ENCODE measurements at regions not wholly inside any gene's neighbourhood (a gene's known extent, or its start where the extent isn't known, plus 50 kb on each side); places are given as distances from the start of the nearest gene placed in this dataset.

DNA sequence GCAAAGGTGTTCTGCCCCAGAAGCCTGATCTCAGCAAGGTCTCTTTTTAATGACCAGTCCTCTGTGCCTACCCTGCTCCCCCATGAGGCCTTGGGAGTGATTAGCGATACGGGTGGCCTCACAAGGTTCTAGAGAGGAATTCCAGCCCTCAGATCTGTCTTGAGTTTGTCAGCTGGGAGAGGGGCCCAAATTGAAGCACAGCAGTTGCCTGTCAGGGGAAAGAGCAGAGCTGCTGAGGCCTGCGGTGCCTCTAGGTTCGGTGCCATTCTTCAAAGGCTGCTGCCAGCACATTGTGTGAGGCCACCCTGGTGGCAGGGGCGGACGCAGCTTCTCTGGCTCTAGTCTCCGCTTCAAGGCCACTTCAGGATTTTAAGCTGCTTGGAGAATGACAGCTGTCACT is 85.7 kb upstream of the GRIA1 start:
- no peaks in the 10 kb centered on the region for H3K9me3 ChIP-seq (ENCODE audit: control insufficient read depth in 2 of 2, insufficient read depth in 1 of 2, low read length in 1 of 2)
- no peaks in the 10 kb centered on the region for H3K36me3 ChIP-seq (ENCODE audit: control insufficient read depth in 2 of 2, insufficient read depth in 2 of 2, low read length in 1 of 2)
- H3K27ac ChIP-seq (ENCODE audit: low read depth in 1 of 2, low read length in 1 of 2) = no peak overlapping the region
- no peaks in the 10 kb centered on the region for H3K4me1 ChIP-seq (ENCODE audit: control insufficient read depth in 2 of 2, insufficient read depth in 2 of 2, low read length in 2 of 2)
- DNase-seq (ENCODE audit: low read depth in 6 of 9, low spot score in 9 of 9) = no peak
- H3K4me3 ChIP-seq (ENCODE audit: low read length in 2 of 2) = no peak overlapping the region
- 71% methylated on average over 7 of the region's 7 CpGs for WGBS
- no peaks in the 10 kb centered on the region for H3K27me3 ChIP-seq (ENCODE audit: control insufficient read depth in 2 of 2, insufficient read depth in 1 of 2, low read length in 1 of 2)

DNA sequence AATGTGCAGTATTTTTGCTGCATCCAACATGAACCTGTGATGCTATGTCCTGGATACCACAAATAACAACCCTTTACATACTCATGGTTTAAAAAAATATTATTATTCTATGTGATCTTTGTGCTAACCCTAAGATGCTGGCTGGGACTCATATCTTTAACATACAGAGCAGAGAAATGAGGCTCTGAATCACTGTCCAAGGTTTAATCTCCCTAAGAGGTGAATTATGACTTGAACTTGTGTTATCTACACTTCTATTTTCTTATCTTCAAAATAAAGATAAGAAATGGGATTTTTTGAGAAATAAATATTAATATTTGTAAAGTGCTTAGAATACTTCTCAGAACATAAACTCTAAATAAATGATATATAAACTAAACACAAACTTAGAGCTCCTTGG is 68.8 kb upstream of the GRIA1 start:
- no peak for DNase-seq (ENCODE audit: low read depth in 6 of 9, low spot score in 9 of 9)

DNA sequence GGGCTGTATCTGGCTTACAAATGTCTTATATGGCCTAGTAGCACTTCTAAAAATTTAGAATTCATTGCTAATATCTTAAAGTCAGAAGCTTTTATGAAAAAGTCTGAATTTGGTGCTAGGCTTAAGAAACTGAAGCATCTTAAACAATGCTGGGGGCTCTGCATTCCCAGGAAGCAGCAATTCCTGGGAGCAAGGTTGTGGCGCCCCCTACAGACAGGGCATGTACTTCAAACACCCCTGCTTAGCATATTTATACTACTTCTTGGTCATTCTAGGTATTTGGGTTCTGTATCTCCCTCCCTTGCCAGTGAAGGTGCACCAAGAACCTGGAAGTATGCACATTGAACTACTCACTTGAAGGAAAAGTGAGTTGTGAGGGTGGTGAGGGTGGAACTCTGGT is 64.6 kb upstream of the GRIA1 start:
- Histone ChIP-seq H3K9me3 (ENCODE audit: control insufficient read depth in 2 of 2, insufficient read depth in 1 of 2, low read length in 1 of 2) (no peaks in the 10 kb centered on the region), H3K27ac (ENCODE audit: low read depth in 1 of 2, low read length in 1 of 2) (no peak overlapping the region), H3K36me3 (ENCODE audit: control insufficient read depth in 2 of 2, insufficient read depth in 2 of 2, low read length in 1 of 2) (no peaks in the 10 kb centered on the region), H3K27me3 (ENCODE audit: control insufficient read depth in 2 of 2, insufficient read depth in 1 of 2, low read length in 1 of 2) (no peaks in the 10 kb centered on the region), H3K4me1 (ENCODE audit: control insufficient read depth in 2 of 2, insufficient read depth in 2 of 2, low read length in 2 of 2) (no peaks in the 10 kb centered on the region), H3K4me3 (ENCODE audit: low read length in 2 of 2) (no peak overlapping the region)
- no peak for DNase-seq (ENCODE audit: low read depth in 6 of 9, low spot score in 9 of 9)
- 28% methylated on average over 1 of the region's 1 CpG for WGBS

More for the DNA sequence above, 68.8 kb upstream of the GRIA1 start:
- no peaks in the 10 kb centered on the region for H3K4me1 ChIP-seq (ENCODE audit: control insufficient read depth in 2 of 2, insufficient read depth in 2 of 2, low read length in 2 of 2)
- H3K27ac ChIP-seq (ENCODE audit: low read depth in 1 of 2, low read length in 1 of 2) = no peak overlapping the region
- no peak overlapping the region for H3K4me3 ChIP-seq (ENCODE audit: low read length in 2 of 2)
- no peaks in the 10 kb centered on the region for H3K36me3 ChIP-seq (ENCODE audit: control insufficient read depth in 2 of 2, insufficient read depth in 2 of 2, low read length in 1 of 2)
- no peaks in the 10 kb centered on the region for H3K9me3 ChIP-seq (ENCODE audit: control insufficient read depth in 2 of 2, insufficient read depth in 1 of 2, low read length in 1 of 2)
- H3K27me3 ChIP-seq (ENCODE audit: control insufficient read depth in 2 of 2, insufficient read depth in 1 of 2, low read length in 1 of 2) = no peaks in the 10 kb centered on the region

DNA sequence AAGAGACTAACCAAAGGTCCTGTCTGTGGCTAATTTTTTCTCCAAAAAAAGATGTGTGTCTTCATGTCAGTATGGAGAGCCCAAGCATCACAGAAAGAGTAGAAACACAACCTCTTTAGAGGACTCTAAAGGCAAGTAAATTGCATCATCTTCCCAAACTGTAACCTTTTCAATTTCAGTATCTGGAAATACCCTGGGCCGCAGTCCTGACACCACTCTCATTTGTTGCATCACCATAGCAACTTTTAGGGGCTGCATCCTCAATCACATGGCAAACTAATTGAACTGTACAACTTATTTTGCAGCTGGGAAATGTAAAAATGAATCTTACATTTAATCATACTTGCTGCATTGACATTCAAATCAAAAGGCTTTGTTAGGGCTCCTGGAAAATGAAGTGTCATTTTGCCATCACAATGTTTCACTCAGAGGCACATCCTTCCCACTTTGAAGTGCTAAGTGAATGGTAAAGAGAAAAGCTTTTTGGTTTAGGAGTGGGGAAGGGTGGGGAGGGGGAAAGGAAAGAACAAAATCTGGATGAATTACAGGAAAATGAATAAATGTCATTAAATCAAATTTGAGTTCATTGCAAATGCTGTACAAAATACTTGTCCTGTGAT is 60.6 kb upstream of the GRIA1 start:
- Histone ChIP-seq H3K4me3 (ENCODE audit: low read length in 2 of 2) (no peak overlapping the region), H3K27ac (ENCODE audit: low read depth in 1 of 2, low read length in 1 of 2) (no peak overlapping the region), H3K4me1 (ENCODE audit: control insufficient read depth in 2 of 2, insufficient read depth in 2 of 2, low read length in 2 of 2) (no peaks in the 10 kb centered on the region), H3K36me3 (ENCODE audit: control insufficient read depth in 2 of 2, insufficient read depth in 2 of 2, low read length in 1 of 2) (no peaks in the 10 kb centered on the region), H3K27me3 (ENCODE audit: control insufficient read depth in 2 of 2, insufficient read depth in 1 of 2, low read length in 1 of 2) (no peaks in the 10 kb centered on the region), H3K9me3 (ENCODE audit: control insufficient read depth in 2 of 2, insufficient read depth in 1 of 2, low read length in 1 of 2) (no peaks in the 10 kb centered on the region)
- no peak for DNase-seq (ENCODE audit: low read depth in 6 of 9, low spot score in 9 of 9)
- WGBS = 89% methylated on average over 1 of the region's 1 CpG

DNA sequence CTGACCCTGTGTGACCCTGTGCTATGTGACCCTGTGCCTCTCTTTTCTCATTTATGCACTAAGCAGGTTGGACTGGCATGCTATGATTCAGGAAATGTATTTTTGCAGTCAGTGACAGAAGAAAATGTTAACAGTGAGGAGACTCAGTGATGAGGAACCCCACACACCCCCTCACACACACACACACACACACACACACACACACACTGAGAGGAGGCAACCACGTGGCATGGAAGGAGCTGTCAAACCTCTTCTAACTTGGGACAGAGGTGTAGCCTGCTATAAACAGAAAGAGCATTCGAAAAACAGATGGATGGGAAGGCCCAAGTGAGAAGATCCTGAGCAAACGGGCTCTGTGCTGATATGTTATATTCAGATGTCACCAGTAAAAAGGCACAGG is 57.9 kb upstream of the GRIA1 start:
- Histone ChIP-seq H3K27me3 (ENCODE audit: control insufficient read depth in 2 of 2, insufficient read depth in 1 of 2, low read length in 1 of 2) (no peaks in the 10 kb centered on the region), H3K36me3 (ENCODE audit: control insufficient read depth in 2 of 2, insufficient read depth in 2 of 2, low read length in 1 of 2) (no peaks in the 10 kb centered on the region), H3K9me3 (ENCODE audit: control insufficient read depth in 2 of 2, insufficient read depth in 1 of 2, low read length in 1 of 2) (no peaks in the 10 kb centered on the region), H3K4me1 (ENCODE audit: control insufficient read depth in 2 of 2, insufficient read depth in 2 of 2, low read length in 2 of 2) (no peaks in the 10 kb centered on the region), H3K4me3 (ENCODE audit: low read length in 2 of 2) (no peak overlapping the region), H3K27ac (ENCODE audit: low read depth in 1 of 2, low read length in 1 of 2) (no peak overlapping the region)
- 68% methylated on average over 3 of the region's 3 CpGs for WGBS
- DNase-seq (ENCODE audit: low read depth in 6 of 9, low spot score in 9 of 9) = no peak

DNA sequence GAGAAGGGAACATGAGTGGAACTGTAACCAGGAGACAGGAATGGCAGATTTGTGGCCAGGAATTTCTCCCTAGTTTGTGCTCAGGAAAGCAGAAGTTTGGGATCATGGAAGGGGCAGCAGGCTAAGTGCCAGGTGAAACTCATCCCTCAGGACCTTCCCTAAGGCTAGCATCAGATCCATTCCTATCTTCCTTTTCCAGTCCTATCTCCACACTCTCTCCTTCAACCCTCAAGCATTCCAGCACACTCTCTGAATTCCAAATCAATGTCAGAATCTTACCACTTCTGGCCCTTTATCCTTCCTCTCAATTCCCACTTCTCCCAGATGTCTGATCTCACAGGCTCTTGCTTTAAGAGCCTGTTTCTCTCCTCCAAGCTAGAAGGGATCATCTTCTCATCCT is 53.2 kb upstream of the GRIA1 start:
- H3K4me1 ChIP-seq (ENCODE audit: control insufficient read depth in 2 of 2, insufficient read depth in 2 of 2, low read length in 2 of 2) = no peaks in the 10 kb centered on the region
- DNase-seq (ENCODE audit: low read depth in 6 of 9, low spot score in 9 of 9) = no peak
- no peaks in the 10 kb centered on the region for H3K36me3 ChIP-seq (ENCODE audit: control insufficient read depth in 2 of 2, insufficient read depth in 2 of 2, low read length in 1 of 2)
- H3K9me3 ChIP-seq (ENCODE audit: control insufficient read depth in 2 of 2, insufficient read depth in 1 of 2, low read length in 1 of 2) = no peaks in the 10 kb centered on the region
- no peak overlapping the region for H3K27ac ChIP-seq (ENCODE audit: low read depth in 1 of 2, low read length in 1 of 2)
- no peaks in the 10 kb centered on the region for H3K27me3 ChIP-seq (ENCODE audit: control insufficient read depth in 2 of 2, insufficient read depth in 1 of 2, low read length in 1 of 2)
- no peak overlapping the region for H3K4me3 ChIP-seq (ENCODE audit: low read length in 2 of 2)

DNA sequence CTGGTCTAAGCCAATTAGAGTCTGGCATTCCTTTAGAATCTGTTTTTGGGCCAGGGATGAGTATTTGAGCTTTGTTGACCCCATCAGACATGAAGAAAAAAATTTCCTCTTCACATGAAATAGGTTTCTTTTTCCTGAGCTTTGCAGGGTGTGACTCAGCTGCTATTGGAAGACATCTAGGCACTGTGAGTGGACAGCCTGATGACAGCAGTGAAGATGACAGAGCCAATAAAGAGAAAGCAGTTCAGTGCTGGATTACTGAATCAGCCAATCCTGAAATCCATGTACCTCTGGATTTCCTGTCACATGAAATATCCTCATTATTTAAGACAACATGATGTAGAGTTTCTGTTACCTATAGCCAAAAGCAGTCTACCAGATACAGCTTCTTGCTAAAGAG is 51.3 kb upstream of the GRIA1 start:
- no peaks in the 10 kb centered on the region for H3K9me3 ChIP-seq (ENCODE audit: control insufficient read depth in 2 of 2, insufficient read depth in 1 of 2, low read length in 1 of 2)
- no peaks in the 10 kb centered on the region for H3K36me3 ChIP-seq (ENCODE audit: control insufficient read depth in 2 of 2, insufficient read depth in 2 of 2, low read length in 1 of 2)
- H3K27ac ChIP-seq (ENCODE audit: low read depth in 1 of 2, low read length in 1 of 2) = no peak overlapping the region
- DNase-seq (ENCODE audit: low read depth in 6 of 9, low spot score in 9 of 9) = no peak
- H3K27me3 ChIP-seq (ENCODE audit: control insufficient read depth in 2 of 2, insufficient read depth in 1 of 2, low read length in 1 of 2) = no peaks in the 10 kb centered on the region
- H3K4me3 ChIP-seq (ENCODE audit: low read length in 2 of 2) = no peak overlapping the region
- no peaks in the 10 kb centered on the region for H3K4me1 ChIP-seq (ENCODE audit: control insufficient read depth in 2 of 2, insufficient read depth in 2 of 2, low read length in 2 of 2)
